Keratinocyte (primary cell): ENCODE measurements at regions not wholly inside any gene's neighbourhood (a gene's known extent, or its start where the extent isn't known, plus 50 kb on each side); places are given as distances from the start of the nearest gene placed in this dataset.

Experiments used
- DNase-seq: peaks from one replicate; pipeline ENCODE4 v3.0.0-alpha.2; 2011; ENCODE audit warnings: low read depth, missing footprints, low spot score
- FAIRE-seq: peaks from 2 replicates; lab custom pipeline; 2011; peaks lifted over from hg19 to GRCh38; lab: Jason Lieb, UNC
- H2AFZ ChIP-seq: 2 replicates; pipeline ENCODE4 v1.6.0; 2012; ENCODE audit warnings: low read length, control low read depth, inconsistent platforms; ENCODE audit not compliant: control insufficient read depth
- H3K27ac ChIP-seq: 2 replicates; pipeline ENCODE4 v1.5.1; 2011; ENCODE audit warnings: low read length; ENCODE audit not compliant: control insufficient read depth, insufficient read depth
- H3K27me3 ChIP-seq: 3 replicates; pipeline ENCODE4 v1.6.0; 2011; ENCODE audit warnings: low read length; ENCODE audit not compliant: control insufficient read depth, insufficient read depth; ENCODE audit errors: extremely low read depth
- H3K36me3 ChIP-seq, 2 experiments: 2 replicates in 1 of 2; 3 replicates in 1 of 2; pipeline ENCODE4 v1.5.1; 2011; ENCODE audit warnings: low read length in 2 of 2, mild to moderate bottlenecking in 1 of 2; ENCODE audit not compliant: control insufficient read depth in 2 of 2, insufficient read depth in 2 of 2; ENCODE audit errors: extremely low read depth in 1 of 2
- H3K4me1 ChIP-seq: 3 replicates; pipeline ENCODE4 v1.5.1; 2011; ENCODE audit warnings: low read length; ENCODE audit not compliant: control insufficient read depth, insufficient read depth; ENCODE audit errors: extremely low read depth
- H3K4me2 ChIP-seq: 3 replicates; pipeline ENCODE4 v1.6.0; 2011; ENCODE audit warnings: low read depth, low read length; ENCODE audit not compliant: control insufficient read depth, insufficient read depth; ENCODE audit errors: extremely low read depth
- H3K4me3 ChIP-seq, 3 experiments: fragments of 200-600 bp in 1 of 3; sonication (generic) in 1 of 3; 2 replicates in 2 of 3; 3 replicates in 1 of 3; pipeline ENCODE4 v1.5.1; 2011 to 2016; ENCODE audit warnings: low read length in 3 of 3, mild to moderate bottlenecking in 3 of 3, control low read depth in 2 of 3, inconsistent platforms in 1 of 3, low read depth in 1 of 3, mixed read lengths in 1 of 3, mixed run types in 1 of 3, moderate library complexity in 1 of 3; ENCODE audit not compliant: control insufficient read depth in 2 of 3, insufficient read depth in 2 of 3; ENCODE audit errors: extremely low read depth in 1 of 3
- H3K79me2 ChIP-seq: 2 replicates; pipeline ENCODE4 v1.6.0; 2012; ENCODE audit warnings: low read length; ENCODE audit not compliant: control insufficient read depth, insufficient read depth
- H3K9ac ChIP-seq: 3 replicates; pipeline ENCODE4 v1.6.0; 2011; ENCODE audit warnings: low read length; ENCODE audit not compliant: control insufficient read depth, insufficient read depth; ENCODE audit errors: extremely low read depth
- H3K9me1 ChIP-seq: 3 replicates; pipeline ENCODE4 v1.6.0; 2011; ENCODE audit warnings: low read length; ENCODE audit not compliant: control insufficient read depth, insufficient read depth; ENCODE audit errors: extremely low read depth
- H3K9me3 ChIP-seq: 2 replicates; pipeline ENCODE4 v1.5.1; 2012; ENCODE audit warnings: low read depth, low read length; ENCODE audit not compliant: control insufficient read depth
- H4K20me1 ChIP-seq: 3 replicates; pipeline ENCODE4 v1.6.0; 2011; ENCODE audit warnings: low read length; ENCODE audit not compliant: control insufficient read depth, insufficient read depth; ENCODE audit errors: extremely low read depth
- CTCF ChIP-seq, 3 experiments: IDR thresholded peaks in 1 of 3; conservative IDR thresholded peaks in 1 of 3; optimal IDR thresholded peaks in 1 of 3; 2 replicates in 2 of 3; 3 replicates in 1 of 3; pipeline versions ENCODE3 to v1.5.1; 2011; ENCODE audit warnings: low read length in 3 of 3, mild to moderate bottlenecking in 3 of 3, moderate library complexity in 2 of 3, control low read depth in 1 of 3, inconsistent platforms in 1 of 3; ENCODE audit not compliant: insufficient read depth in 2 of 3; ENCODE audit errors: extremely low read depth in 1 of 3
- EZH2 ChIP-seq: IDR thresholded peaks from one replicate; pipeline ENCODE4 v1.6.1; 2012; ENCODE audit warnings: inconsistent platforms, mild to moderate bottlenecking, low read length, moderate library complexity
- dilution Hi-C: fragments of 300-500 bp; cut with MboI; formaldehyde crosslinking; loops from one replicate; pipeline ENCODE4 v1.7.0; 2020; ENCODE audit warnings: low sequenced_read_pairs; ENCODE audit not compliant: extremely low pct_ligation_motif_present

- no peaks in the 10 kb centered on the region for H3K36me3 ChIP-seq
- H3K27ac ChIP-seq = no peak overlapping the region
- no peak overlapping the region for H2AFZ ChIP-seq
- TF ChIP-seq EZH2 = no peak
- no peak for TF ChIP-seq CTCF (optimal IDR thresholded peaks at IDR 0.05 in 1 of 3, IDR thresholded peaks at IDR 0.05 in 1 of 3, conservative IDR thresholded peaks at IDR 0.05 in 1 of 3; ENCODE audit: extremely low read depth in 1 of 3, insufficient read depth in 2 of 3, low read length in 3 of 3)
- no peak overlapping the region for H3K4me2 ChIP-seq
- no peak overlapping the region for H3K4me3 ChIP-seq
- no peaks in the 10 kb centered on the region for H3K9me3 ChIP-seq
- H3K27me3 ChIP-seq = no peaks in the 10 kb centered on the region
- no peak for DNase-seq
- FAIRE-seq = no peak
- no peaks in the 10 kb centered on the region for H3K9me1 ChIP-seq
- no peak overlapping the region for H3K9ac ChIP-seq
- no peaks in the 10 kb centered on the region for H4K20me1 ChIP-seq
- H3K79me2 ChIP-seq = no peaks in the 10 kb centered on the region
- H3K4me1 ChIP-seq = no peaks in the 10 kb centered on the region
- dilution Hi-C loops = no loop called here
These were observed 183.8 kb downstream of the FBXO8 start for GRCh38 chr4:174099712-174100111.

- Histone ChIP-seq H3K27me3 (no peaks in the 10 kb centered on the region), H3K9me1 (no peaks in the 10 kb centered on the region), H3K36me3 (no peaks in the 10 kb centered on the region), H3K4me1 (no peaks in the 10 kb centered on the region), H2AFZ (no peak overlapping the region), H3K9ac (no peak overlapping the region), H4K20me1 (no peaks in the 10 kb centered on the region), H3K9me3 (no peaks in the 10 kb centered on the region), H3K4me3 (no peak overlapping the region), H3K27ac (no peak overlapping the region), H3K4me2 (no peak overlapping the region), H3K79me2 (no peaks in the 10 kb centered on the region)
- TF ChIP-seq CTCF (optimal IDR thresholded peaks at IDR 0.05 in 1 of 3, IDR thresholded peaks at IDR 0.05 in 1 of 3, conservative IDR thresholded peaks at IDR 0.05 in 1 of 3; ENCODE audit: extremely low read depth in 1 of 3, insufficient read depth in 2 of 3, low read length in 3 of 3) (no peak), EZH2 (no peak)
- DNase-seq (no peak), FAIRE-seq (no peak)
- dilution Hi-C loops = no loop called here
These were observed 186.5 kb downstream of the FBXO8 start for GRCh38 chr4:174096999-174097398.
